SK-N-MC (cell line): ENCODE measurements at regions not wholly inside any gene's neighbourhood (a gene's known extent, or its start where the extent isn't known, plus 50 kb on each side); places are given as distances from the start of the nearest gene placed in this dataset.

Source experiments
- DNase-seq: peaks from one replicate; pipeline ENCODE4 v3.0.0-alpha.2; 2011; ENCODE audit warnings: low read depth, low spot score
- H3K27ac ChIP-seq: fragments of 200-600 bp; sonication (generic); 2 replicates; pipeline ENCODE4 v1.5.1; 2016; ENCODE audit warnings: mixed run types
- H3K36me3 ChIP-seq: fragments of 200-600 bp; sonication (generic); 2 replicates; pipeline ENCODE4 v1.6.1; 2017; ENCODE audit warnings: antibody characterized with exemption, low read length, mixed read lengths; ENCODE audit not compliant: insufficient read depth
- H3K4me3 ChIP-seq: fragments of 200-600 bp; sonication (generic); 2 replicates; pipeline ENCODE4 v1.5.1; 2016
- H3K9ac ChIP-seq: fragments of 200-600 bp; sonication (generic); 2 replicates; pipeline ENCODE4 v1.8.0; 2017; ENCODE audit warnings: mixed run types, mixed read lengths; ENCODE audit not compliant: insufficient read length
- H3K9me3 ChIP-seq: fragments of 200-600 bp; sonication (generic); 2 replicates; pipeline ENCODE4 v1.6.1; 2017; ENCODE audit warnings: low read depth, mild to moderate bottlenecking, antibody characterized with exemption, low read length, moderate library complexity, mixed read lengths
- EZH2 ChIP-seq: fragments of 200-600 bp; sonication (generic); IDR thresholded peaks from one replicate; pipeline ENCODE4 v1.6.1; 2017; ENCODE audit warnings: antibody characterized with exemption
- FOXP2 ChIP-seq: optimal IDR thresholded peaks from 2 replicates; pipeline ENCODE3; 2011; ENCODE audit warnings: mild to moderate bottlenecking, moderate library complexity; ENCODE audit not compliant: insufficient read depth; ENCODE audit errors: extremely low read length, control extremely low read depth
- POLR2AphosphoS5 ChIP-seq: IDR thresholded peaks from 2 replicates; pipeline ENCODE4 v1.6.1; 2012; ENCODE audit warnings: mild to moderate bottlenecking, low read depth, low read length, borderline replicate concordance

DNA sequence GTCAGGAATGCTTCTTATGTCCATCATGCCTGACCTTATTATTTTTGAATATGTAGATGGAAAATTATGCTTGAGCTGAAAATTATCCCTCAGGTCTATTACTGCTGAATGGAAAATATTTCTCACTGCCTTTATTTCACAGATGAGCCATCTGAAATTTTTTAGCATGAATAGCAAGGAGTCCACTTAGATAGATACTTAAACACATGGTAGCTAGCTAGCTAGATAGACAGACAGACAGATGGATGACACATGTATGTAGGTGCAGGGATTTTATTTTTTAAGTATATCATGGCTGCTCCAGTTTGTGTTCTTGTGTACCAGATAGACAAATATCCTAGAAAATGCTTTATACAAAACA is 645.0 kb downstream of the MMUT start:
- H3K4me3 ChIP-seq: peak overlapping the region; percentile 11; the same call in 1 of the 2 replicates
- no peak overlapping the region for H3K9ac ChIP-seq
- no peaks in the 10 kb centered on the region for H3K36me3 ChIP-seq
- H3K9me3 ChIP-seq: no peaks in the 10 kb centered on the region
- TF ChIP-seq EZH2 (no peak), FOXP2 (no peak), POLR2AphosphoS5 (no peak)
- no peak for DNase-seq
- peak overlapping the region; percentile 65; the same call in 1 of the 2 replicates for H3K27ac ChIP-seq

DNA sequence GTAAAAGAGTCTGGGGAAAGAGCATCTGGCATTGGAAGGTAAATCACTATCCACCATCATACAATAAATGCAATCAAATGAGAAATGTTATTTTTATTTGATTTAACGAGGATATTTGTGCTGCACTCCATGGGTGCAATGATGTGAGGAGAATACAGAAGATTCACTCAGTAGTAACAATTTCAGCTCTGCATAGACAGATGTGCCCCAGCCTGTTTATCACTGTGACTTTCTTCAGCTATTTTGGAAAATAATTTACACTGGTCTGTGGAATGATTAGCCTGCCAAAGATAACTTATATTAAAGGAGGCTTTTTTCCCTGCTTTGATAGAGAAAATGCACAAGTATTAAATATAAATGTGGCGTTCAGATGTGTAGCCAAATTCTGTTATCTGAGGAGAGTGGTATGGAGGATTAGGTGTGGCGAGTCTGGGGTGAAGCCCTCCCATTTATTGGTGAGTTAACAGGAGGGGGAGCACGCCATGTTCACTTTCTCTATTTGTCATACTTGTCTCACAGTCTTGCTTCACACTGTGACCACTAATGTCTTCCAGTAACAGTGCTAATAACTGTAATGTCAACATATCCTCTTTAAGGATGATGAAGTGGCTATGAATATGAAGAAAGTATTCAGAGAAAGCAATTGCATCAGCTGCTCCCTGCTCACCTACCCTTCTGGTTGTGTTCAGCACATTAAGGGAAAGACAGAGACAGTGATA is 645.6 kb downstream of the MMUT start:
- no peak for TF ChIP-seq POLR2AphosphoS5
- H3K4me3 ChIP-seq: peak overlapping the region; percentile 11; the same call in 1 of the 2 replicates
- H3K36me3 ChIP-seq: no peaks in the 10 kb centered on the region
- H3K9ac ChIP-seq: no peak overlapping the region
- peak overlapping the region; percentile 65 for H3K27ac ChIP-seq
- H3K9me3 ChIP-seq: no peaks in the 10 kb centered on the region
- DNase-seq: no peak

DNA sequence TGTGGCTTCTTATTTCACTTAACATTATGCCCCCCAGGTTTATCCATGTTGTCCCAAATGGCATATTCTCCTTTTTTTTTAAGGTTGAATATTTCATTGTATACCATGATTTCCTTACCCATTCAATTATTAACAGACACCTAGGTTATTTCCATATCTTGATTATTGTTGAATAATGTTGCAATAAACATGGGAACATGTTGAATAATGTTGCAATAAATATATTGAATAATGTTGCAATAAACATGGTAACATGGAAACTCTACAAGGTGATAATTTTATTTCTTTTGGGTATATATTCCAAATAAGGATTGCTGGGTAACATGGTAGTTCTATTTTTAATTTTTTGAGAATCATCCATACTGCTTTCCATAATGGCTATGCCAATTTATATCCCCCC is 648.1 kb downstream of the MMUT start:
- DNase-seq: no peak
- H3K9ac ChIP-seq: no peak overlapping the region
- H3K27ac ChIP-seq: no peak overlapping the region
- TF ChIP-seq EZH2 (no peak), POLR2AphosphoS5 (no peak), FOXP2 (no peak)
- H3K4me3 ChIP-seq: no peak overlapping the region
- no peaks in the 10 kb centered on the region for H3K9me3 ChIP-seq
- no peaks in the 10 kb centered on the region for H3K36me3 ChIP-seq

DNA sequence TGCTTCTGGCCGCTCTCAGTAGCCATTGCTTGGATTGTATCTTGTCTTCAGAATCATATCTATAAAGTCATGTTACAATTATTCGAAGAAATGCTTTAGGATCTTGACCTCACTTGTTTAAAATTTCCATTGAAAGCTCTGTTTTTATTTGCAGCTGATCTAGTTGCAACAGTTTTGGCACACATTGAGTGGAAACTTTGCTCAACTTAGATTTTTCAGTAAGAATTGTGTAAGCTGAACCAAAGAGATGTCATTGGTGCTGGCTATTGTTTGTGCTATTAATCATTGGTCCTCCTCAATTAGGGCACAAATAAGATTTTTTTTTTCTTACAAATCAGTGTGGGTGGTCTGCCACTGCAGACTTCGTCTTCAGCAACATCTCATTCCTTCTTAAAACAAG is 649.2 kb downstream of the MMUT start:
- H3K9me3 ChIP-seq: no peaks in the 10 kb centered on the region
- H3K9ac ChIP-seq: no peak overlapping the region
- H3K36me3 ChIP-seq: no peaks in the 10 kb centered on the region
- no peak for DNase-seq
- no peak overlapping the region for H3K27ac ChIP-seq
- no peak overlapping the region for H3K4me3 ChIP-seq
- no peak for TF ChIP-seq POLR2AphosphoS5
- TF ChIP-seq FOXP2: no peak
- no peak for TF ChIP-seq EZH2

DNA sequence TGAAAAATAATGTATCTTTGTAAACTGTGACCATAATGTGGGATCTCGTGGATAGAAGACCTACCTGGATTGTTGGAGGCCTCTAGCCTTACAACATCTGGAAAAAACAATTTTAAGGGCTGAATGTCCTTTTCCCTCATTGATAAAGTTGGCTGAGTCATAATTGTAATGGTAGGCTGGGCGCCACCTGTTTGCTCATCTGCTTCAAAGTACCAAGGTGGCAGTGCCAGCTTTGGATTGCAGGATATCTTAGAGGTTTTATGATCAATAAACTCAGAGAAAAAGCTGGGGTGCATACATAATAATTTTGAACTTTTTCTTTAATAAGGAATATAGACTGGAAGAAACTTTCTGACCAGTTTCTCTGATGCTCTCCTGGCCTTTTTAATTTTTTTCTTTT is 653.4 kb downstream of the MMUT start:
- no peaks in the 10 kb centered on the region for H3K36me3 ChIP-seq
- peak overlapping the region; percentile 71 for H3K27ac ChIP-seq
- no peak for DNase-seq
- no peak for TF ChIP-seq POLR2AphosphoS5
- TF ChIP-seq FOXP2: no peak
- TF ChIP-seq EZH2: no peak
- H3K9me3 ChIP-seq: no peaks in the 10 kb centered on the region
- H3K9ac ChIP-seq: no peak overlapping the region
- peak overlapping the region; percentile 32 for H3K4me3 ChIP-seq

DNA sequence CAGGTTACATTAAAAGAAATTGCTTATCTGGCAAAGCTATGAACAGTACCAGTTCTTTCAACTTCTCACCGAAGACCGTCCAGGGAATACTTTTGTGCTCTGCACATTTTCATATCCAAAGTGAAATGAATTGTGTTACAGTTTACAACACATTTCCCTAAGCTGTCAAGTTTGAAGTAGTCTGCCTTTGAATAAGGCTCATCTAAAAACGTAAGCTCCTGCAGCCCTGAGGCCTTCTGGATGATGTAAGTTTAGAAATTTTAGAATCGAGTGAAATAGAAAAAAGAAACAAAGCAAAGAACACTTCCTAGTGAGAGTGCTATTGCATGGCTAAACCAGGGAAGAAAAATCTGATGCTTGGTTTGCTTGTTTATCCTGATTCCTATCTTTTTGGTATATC is 653.8 kb downstream of the MMUT start:
- Histone ChIP-seq H3K9ac (no peak overlapping the region), H3K36me3 (no peaks in the 10 kb centered on the region), H3K9me3 (no peaks in the 10 kb centered on the region), H3K4me3 (peak overlapping the region; percentile 32), H3K27ac (peak overlapping the region; percentile 71)
- TF ChIP-seq EZH2 (no peak), POLR2AphosphoS5 (no peak), FOXP2 (no peak)
- DNase-seq: peak; percentile 48

DNA sequence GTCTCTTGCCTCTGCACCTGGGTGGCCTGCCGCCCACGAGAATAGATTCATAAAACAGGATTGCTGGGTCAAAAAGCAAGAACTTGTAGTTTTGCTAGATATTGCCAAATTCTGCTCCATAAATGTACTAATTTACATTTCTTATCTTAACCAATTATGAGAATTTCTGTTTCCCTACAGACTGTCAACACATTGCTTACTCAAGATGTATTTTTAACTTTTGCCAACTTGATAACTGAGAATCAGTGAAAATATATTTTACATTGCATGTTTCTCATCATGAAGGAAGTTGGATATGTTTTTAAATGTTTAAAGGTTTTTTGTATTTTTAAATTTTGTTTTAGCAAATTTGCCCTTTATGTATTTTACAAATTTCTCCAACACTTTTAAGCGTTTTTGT is 664.8 kb downstream of the MMUT start:
- Histone ChIP-seq H3K36me3 (no peaks in the 10 kb centered on the region), H3K4me3 (no peak overlapping the region), H3K9ac (no peak overlapping the region), H3K9me3 (no peaks in the 10 kb centered on the region), H3K27ac (no peak overlapping the region)
- DNase-seq: no peak
- TF ChIP-seq POLR2AphosphoS5 (no peak), FOXP2 (no peak)

DNA sequence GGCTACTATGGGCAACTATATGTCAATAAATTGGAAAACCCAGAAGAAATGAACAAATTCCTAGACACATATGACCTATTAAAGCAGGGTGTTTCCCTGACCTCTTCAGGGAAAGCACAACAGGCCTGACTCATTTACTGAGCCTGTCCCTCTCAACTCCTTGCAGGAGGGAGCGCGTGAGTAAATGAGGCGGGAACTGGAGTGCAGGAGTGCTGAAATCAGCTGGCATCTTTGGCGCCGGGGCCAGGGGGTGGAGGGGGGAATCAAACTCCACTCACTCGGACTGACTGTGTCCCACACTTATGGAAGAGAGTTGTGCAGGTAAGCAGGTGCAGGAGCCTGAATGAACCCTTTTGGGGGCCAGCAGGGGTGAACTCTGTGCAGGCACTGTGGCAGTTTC is 671.2 kb upstream of the PTCHD4 start:
- Histone ChIP-seq H3K9ac (no peak overlapping the region), H3K4me3 (no peak overlapping the region)

DNA sequence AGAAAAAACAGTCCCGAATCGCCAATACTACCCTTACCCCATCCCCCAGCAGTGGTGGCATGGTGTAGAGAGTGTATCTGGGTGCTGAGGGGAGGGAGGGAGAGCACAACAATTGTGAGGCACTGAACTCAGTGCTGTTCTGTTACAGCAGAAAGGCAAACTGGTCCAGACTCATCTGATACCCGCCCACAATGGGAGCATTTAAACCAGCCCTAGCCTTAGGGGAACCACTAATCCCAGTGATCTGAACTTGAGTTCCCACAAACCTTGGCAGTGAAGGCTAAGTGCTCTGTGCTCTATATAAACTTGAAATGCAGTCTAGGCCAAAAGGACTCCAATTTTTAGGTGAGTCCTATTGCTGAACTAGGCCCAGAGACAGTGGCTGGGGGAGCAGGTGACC is 666.4 kb upstream of the PTCHD4 start:
- TF ChIP-seq FOXP2 (no peak), POLR2AphosphoS5 (no peak), EZH2 (no peak)
- H3K9me3 ChIP-seq: no peaks in the 10 kb centered on the region

More for the DNA sequence above, 671.2 kb upstream of the PTCHD4 start:
- no peak overlapping the region for H3K27ac ChIP-seq
- no peaks in the 10 kb centered on the region for H3K9me3 ChIP-seq
- no peak for DNase-seq
- TF ChIP-seq POLR2AphosphoS5: no peak
- TF ChIP-seq EZH2: no peak
- no peaks in the 10 kb centered on the region for H3K36me3 ChIP-seq

More for the DNA sequence above, 666.4 kb upstream of the PTCHD4 start:
- DNase-seq: no peak
- Histone ChIP-seq H3K36me3 (no peaks in the 10 kb centered on the region), H3K9ac (no peak overlapping the region), H3K4me3 (no peak overlapping the region), H3K27ac (no peak overlapping the region)
